K562 (cell line): ENCODE measurements at regions not wholly inside any gene's neighbourhood (a gene's known extent, or its start where the extent isn't known, plus 50 kb on each side); places are given as distances from the start of the nearest gene placed in this dataset.

Source experiments
- ATAC-seq: fragments of 200-7000 bp; cut with Tn5 transposase; 3 replicates; pipeline ENCODE4 v1.9.1; 2020; ENCODE audit warnings: moderate library complexity
- BruUV-seq: library from RNA; stranded (reverse); fragments of 400-500 nt; replicated peaks from 2 replicates; lab custom pipeline; 2021; lab: Mats Ljungman, UMichigan
- CTCF ChIA-PET: fragments of 300-600 bp; formaldehyde crosslinking; extraction: SDS; loops from one replicate; lab custom pipeline; 2021; ENCODE audit warnings: low intra/inter-chr PET ratio; lab: Yijun Ruan, JAX
- POLR2A ChIA-PET: fragments of 300-600, 350-650 bp; sonication (Branson Sonifier 250); formaldehyde crosslinking; extraction: SDS; loops from one replicate; lab custom pipeline; 2021; ENCODE audit warnings: antibody characterized with exemption, inconsistent platforms; lab: Yijun Ruan, JAX
- DNase-seq, 4 experiments: peaks; one replicate each; pipeline versions ENCODE4 v3.0.0 to v3.0.0-alpha.2; 2011 to 2018; ENCODE audit warnings: low spot score in 3 of 4, mixed read lengths in 3 of 4; ENCODE audit errors: extremely low read depth in 1 of 4
- FAIRE-seq: peaks from 2 replicates; lab custom pipeline; 2011; peaks lifted over from hg19 to GRCh38; lab: Jason Lieb, UNC
- H2AFZ ChIP-seq: 2 replicates; pipeline ENCODE4 v1.6.0; 2011; ENCODE audit warnings: low read depth, low read length, control low read depth, inconsistent platforms
- H3K27ac ChIP-seq: fragments of 200-600 bp; 3 replicates; pipeline ENCODE4 v1.8.0; 2011; ENCODE audit warnings: low read depth, mild to moderate bottlenecking, control low read depth, inconsistent platforms, low read length, moderate library complexity, mixed read lengths; ENCODE audit errors: extremely low read depth
- H3K27me3 ChIP-seq, 2 experiments: fragments of 300-600 bp in 1 of 2; 2 replicates in 1 of 2; 3 replicates in 1 of 2; pipeline versions ENCODE4 v1.6.0 to v1.8.0; 2011; ENCODE audit warnings: inconsistent platforms in 2 of 2, low read length in 2 of 2, mild to moderate bottlenecking in 1 of 2, mixed read lengths in 1 of 2, moderate library complexity in 1 of 2; ENCODE audit not compliant: control insufficient read depth in 2 of 2, insufficient read depth in 2 of 2
- H3K36me3 ChIP-seq: fragments of 300-600 bp; 3 replicates; pipeline ENCODE4 v1.8.0; 2011; ENCODE audit warnings: mild to moderate bottlenecking, low read length, inconsistent platforms; ENCODE audit not compliant: control insufficient read depth, insufficient read depth
- H3K4me1 ChIP-seq, 2 experiments: fragments of 200-600 bp in 1 of 2; replicated peaks in 1 of 2; 2 replicates in 1 of 2; 3 replicates in 1 of 2; pipeline versions ENCODE4 v1.5.1 to v1.8.0; 2011; ENCODE audit warnings: inconsistent platforms in 2 of 2, low read length in 2 of 2, mild to moderate bottlenecking in 1 of 2, mixed read lengths in 1 of 2, moderate library complexity in 1 of 2; ENCODE audit not compliant: control insufficient read depth in 2 of 2, insufficient read depth in 2 of 2
- H3K4me2 ChIP-seq: 2 replicates; pipeline ENCODE4 v1.6.1; 2011; ENCODE audit warnings: low read length, control low read depth, inconsistent platforms, mixed read lengths; ENCODE audit not compliant: insufficient read depth
- H3K4me3 ChIP-seq: fragments of 200-600 bp; sonication (generic), shearing (Covaris generic); 2 replicates; pipeline ENCODE4 v1.5.1; 2016; ENCODE audit warnings: control low read depth, inconsistent platforms
- H3K79me2 ChIP-seq: fragments of 200-600 bp; 3 replicates; pipeline ENCODE4 v1.8.0; 2011; ENCODE audit warnings: low read length, inconsistent platforms; ENCODE audit not compliant: control insufficient read depth, insufficient read depth
- H3K9ac ChIP-seq, 2 experiments: 2 replicates each; pipeline versions ENCODE4 v1.6.0 to v1.6.1; 2011; ENCODE audit warnings: low read depth in 2 of 2, low read length in 2 of 2, control low read depth in 1 of 2, inconsistent platforms in 1 of 2, mild to moderate bottlenecking in 1 of 2, mixed read lengths in 1 of 2; ENCODE audit not compliant: insufficient read depth in 1 of 2
- H3K9me1 ChIP-seq: one replicate; pipeline ENCODE4 v1.6.0; 2011; ENCODE audit warnings: inconsistent platforms, mild to moderate bottlenecking, low read length, moderate library complexity; ENCODE audit not compliant: control insufficient read depth, insufficient read depth
- H3K9me3 ChIP-seq: replicated peaks from 2 replicates; pipeline ENCODE4 v1.5.1; 2011; ENCODE audit warnings: low read depth, low read length, inconsistent platforms; ENCODE audit not compliant: control insufficient read depth, insufficient read depth
- H4K20me1 ChIP-seq: replicated peaks from 2 replicates; pipeline ENCODE4 v1.6.1; 2011; ENCODE audit warnings: low read length, inconsistent platforms, mixed read lengths; ENCODE audit not compliant: control insufficient read depth, insufficient read depth
- BACH1 ChIP-seq: fragments of 200-800 bp; sonication (Bioruptor generic); IDR thresholded peaks from 2 replicates; pipeline ENCODE4 v1.6.1; 2016; ENCODE audit warnings: missing genetic modification characterization, missing compliant biosample characterization
- CBFA2T2 ChIP-seq: fragments of 450-650 bp; conservative IDR thresholded peaks from 2 replicates; pipeline ENCODE4 v1.6.1; 2017; ENCODE audit warnings: mild to moderate bottlenecking
- E2F8 ChIP-seq: fragments of 450-650 bp; IDR thresholded peaks from 2 replicates; pipeline ENCODE4 v1.7.1; 2018; ENCODE audit warnings: mild to moderate bottlenecking, low read depth; ENCODE audit not compliant: partially characterized antibody
- ELK1 ChIP-seq: sonication (generic); formaldehyde crosslinking; IDR thresholded peaks from 2 replicates; pipeline ENCODE4 v1.8.1; 2022; ENCODE audit warnings: missing genetic modification reagents
- ETV5 ChIP-seq: sonication (generic); formaldehyde crosslinking; IDR thresholded peaks from 2 replicates; pipeline ENCODE4 v1.4.0; 2020; ENCODE audit warnings: low read depth, mild to moderate bottlenecking, missing genetic modification reagents
- HEY1 ChIP-seq: fragments of 250-450 bp; sonication (Bioruptor Pico); IDR thresholded peaks from 2 replicates; pipeline ENCODE4 v1.5.0; 2020; ENCODE audit warnings: mild to moderate bottlenecking, moderate library complexity, borderline replicate concordance
- LCOR ChIP-seq: sonication (generic); formaldehyde crosslinking; IDR thresholded peaks from 2 replicates; pipeline ENCODE4 v1.8.0; 2022; ENCODE audit warnings: mild to moderate bottlenecking, missing genetic modification reagents
- MEF2D ChIP-seq: conservative IDR thresholded peaks from 2 replicates; pipeline ENCODE4 v1.6.1; 2016; ENCODE audit warnings: low read depth, missing genetic modification characterization, missing compliant biosample characterization
- NFIC ChIP-seq: fragments of 450-650 bp; IDR thresholded peaks from 2 replicates; pipeline ENCODE4 v1.6.1; 2017; ENCODE audit warnings: mild to moderate bottlenecking, inconsistent platforms
- SMARCC2 ChIP-seq: fragments of 450-650 bp; IDR thresholded peaks from 2 replicates; pipeline ENCODE4 v1.6.1; 2017; ENCODE audit warnings: antibody characterized with exemption, moderate library complexity, mild to moderate bottlenecking, low read depth
- SREBF2 ChIP-seq: sonication (generic); formaldehyde crosslinking; IDR thresholded peaks from 2 replicates; pipeline ENCODE4 v1.4.0; 2020; ENCODE audit warnings: mild to moderate bottlenecking, missing genetic modification reagents
- TBP ChIP-seq: optimal IDR thresholded peaks from 2 replicates; pipeline ENCODE3; 2011; ENCODE audit warnings: low read depth, low read length, improper control_type of control experiment
- TRIM28 ChIP-seq: fragments of 450-650 bp; IDR thresholded peaks from 2 replicates; pipeline ENCODE4 v1.6.1; 2017
- ZFPM2 ChIP-seq: fragments of 250-450 bp; sonication (Bioruptor Pico); IDR thresholded peaks from 2 replicates; pipeline ENCODE4 v1.5.1; 2022; ENCODE audit warnings: mild to moderate bottlenecking
- ZSCAN32 ChIP-seq: fragments of 450-650 bp; formaldehyde crosslinking; IDR thresholded peaks from 2 replicates; pipeline ENCODE4 v1.4.0; 2020; ENCODE audit warnings: mild to moderate bottlenecking, moderate library complexity
- WGBS: fragments of 100-300 bp; shearing (Covaris generic); methylation state at CpG from one replicate; pipeline ENCODE4 v1.1.6; 2016; ENCODE audit warnings: low coverage, mixed read lengths; ENCODE audit not compliant: insufficient coverage; ENCODE audit errors: missing lambda C conversion rate; 5-methylcytosine and 5-hydroxymethylcytosine counted together
- in situ Hi-C: fragments of 300-500 bp; cut with MboI; formaldehyde crosslinking; loops from 4 replicates; pipeline ENCODE4 v1.15.0; 2018; ENCODE audit warnings: inconsistent platforms, mixed read lengths
- intact Hi-C: fragments of 100-400 bp; cut with micrococcal nuclease; formaldehyde crosslinking; loops from 2 replicates; pipeline ENCODE4 v1.14.2; 2022
- TF ChIP-seq, protein P1 (sequence below): IDR thresholded peaks from 2 replicates; pipeline ENCODE4 v1.6.1; 2012; ENCODE audit warnings: low read depth, low read length, improper control_type of control experiment, borderline replicate concordance
- TF ChIP-seq, protein P2 (sequence below): sonication (generic); formaldehyde crosslinking; IDR thresholded peaks from 2 replicates; pipeline ENCODE4 v1.8.0; 2022; ENCODE audit warnings: mild to moderate bottlenecking, missing genetic modification reagents

- FAIRE-seq = no peak
- no peak overlapping the region for H3K27ac ChIP-seq
- no peaks in the 10 kb centered on the region for H3K9me1 ChIP-seq
- no peak overlapping the region for H3K4me3 ChIP-seq
- 9% methylated on average over 19 of the region's 52 CpGs for WGBS
- no peak overlapping the region for H3K9ac ChIP-seq
- no peak overlapping the region for H3K4me2 ChIP-seq
- no peaks in the 10 kb centered on the region for H4K20me1 ChIP-seq
- no TSS peak for BruUV-seq
- H3K36me3 ChIP-seq = no peaks in the 10 kb centered on the region
- no peaks in the 10 kb centered on the region; a peak in 2 of 5 replicates for H3K4me1 ChIP-seq
- no peaks in the 10 kb centered on the region for H3K9me3 ChIP-seq
- CTCF ChIA-PET = no interaction called here
- in situ Hi-C loops = no loop called here
- ATAC-seq = no peak
- no peak for DNase-seq
- POLR2A ChIA-PET = no interaction called here
- H3K27me3 ChIP-seq = peaks cover 7 to 59% of the 10 kb centered on the region in 2 experiments
- H3K79me2 ChIP-seq = no peaks in the 10 kb centered on the region
- intact Hi-C loops = no loop called here
- no peak overlapping the region for H2AFZ ChIP-seq
- no peak for TF ChIP-seq ELK1
- TF ChIP-seq BACH1 = no peak
- TF ChIP-seq TRIM28 = no peak
- no peak for TF ChIP-seq ETV5 (CRISPR knock-in tag)
- TF ChIP-seq MEF2D = no peak
- TF ChIP-seq, protein P1, sequence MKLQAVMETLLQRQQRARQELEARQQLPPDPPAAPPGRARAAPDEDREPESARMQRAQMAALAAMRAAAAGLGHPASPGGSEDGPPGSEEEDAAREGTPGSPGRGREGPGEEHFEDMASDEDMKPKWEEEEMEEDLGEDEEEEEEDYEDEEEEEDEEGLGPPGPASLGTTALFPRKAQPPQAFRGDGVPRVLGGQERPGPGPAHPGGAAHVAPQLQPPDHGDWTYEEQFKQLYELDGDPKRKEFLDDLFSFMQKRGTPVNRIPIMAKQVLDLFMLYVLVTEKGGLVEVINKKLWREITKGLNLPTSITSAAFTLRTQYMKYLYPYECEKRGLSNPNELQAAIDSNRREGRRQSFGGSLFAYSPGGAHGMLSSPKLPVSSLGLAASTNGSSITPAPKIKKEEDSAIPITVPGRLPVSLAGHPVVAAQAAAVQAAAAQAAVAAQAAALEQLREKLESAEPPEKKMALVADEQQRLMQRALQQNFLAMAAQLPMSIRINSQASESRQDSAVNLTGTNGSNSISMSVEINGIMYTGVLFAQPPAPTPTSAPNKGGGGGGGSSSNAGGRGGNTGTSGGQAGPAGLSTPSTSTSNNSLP = no peak
- no peak for TF ChIP-seq ZFPM2 (CRISPR knock-in tag)
- TF ChIP-seq NFIC = no peak
- TF ChIP-seq HEY1 (CRISPR knock-in tag) = no peak
- TF ChIP-seq E2F8 = no peak
- TF ChIP-seq, protein P2, sequence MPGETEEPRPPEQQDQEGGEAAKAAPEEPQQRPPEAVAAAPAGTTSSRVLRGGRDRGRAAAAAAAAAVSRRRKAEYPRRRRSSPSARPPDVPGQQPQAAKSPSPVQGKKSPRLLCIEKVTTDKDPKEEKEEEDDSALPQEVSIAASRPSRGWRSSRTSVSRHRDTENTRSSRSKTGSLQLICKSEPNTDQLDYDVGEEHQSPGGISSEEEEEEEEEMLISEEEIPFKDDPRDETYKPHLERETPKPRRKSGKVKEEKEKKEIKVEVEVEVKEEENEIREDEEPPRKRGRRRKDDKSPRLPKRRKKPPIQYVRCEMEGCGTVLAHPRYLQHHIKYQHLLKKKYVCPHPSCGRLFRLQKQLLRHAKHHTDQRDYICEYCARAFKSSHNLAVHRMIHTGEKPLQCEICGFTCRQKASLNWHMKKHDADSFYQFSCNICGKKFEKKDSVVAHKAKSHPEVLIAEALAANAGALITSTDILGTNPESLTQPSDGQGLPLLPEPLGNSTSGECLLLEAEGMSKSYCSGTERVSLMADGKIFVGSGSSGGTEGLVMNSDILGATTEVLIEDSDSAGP = no peak
- TF ChIP-seq SMARCC2 = no peak
- TF ChIP-seq ZSCAN32 (CRISPR knock-in tag) = no peak
- no peak for TF ChIP-seq TBP
- TF ChIP-seq SREBF2 (CRISPR knock-in tag) = no peak
- no peak for TF ChIP-seq CBFA2T2
- TF ChIP-seq LCOR (CRISPR knock-in tag) = no peak
Observed at GRCh38 chr18:78925557-78926242, 53.9 kb upstream of the SALL3 start.
